Stimulated activated CD8-positive, alpha-beta memory T cell treated with anti-CD3 and anti-CD28 coated beads, Interleukin-2, amount 100 ng/mL, for 48 hours (primary cell): ENCODE measurements at regions not wholly inside any gene's neighbourhood (a gene's known extent, or its start where the extent isn't known, plus 50 kb on each side); places are given as distances from the start of the nearest gene placed in this dataset.
"Not testable (repeated sequence)": the region's sequence is repeated elsewhere in the genome, so short reads cannot be mapped to it uniquely, and the experiment has no call there.

Source experiments
- DNase-seq, 2 donors: peaks; one replicate each; pipeline ENCODE4 v3.0.0-alpha.2; 2020; ENCODE audit warnings: low read depth in 2 of 2

GRCh38 chr15:91356083-91356482 lies 256.0 kb downstream of the SV2B start:
- no peak for DNase-seq

- DNase-seq, result no peak
Measured at GRCh38 chr15:91357011-91357410, 257.0 kb downstream of the SV2B start.

- no peak for DNase-seq
Measured at GRCh38 chr15:91357486-91357885, 257.4 kb downstream of the SV2B start.

GRCh38 chr15:91358405-91358804 lies 258.3 kb downstream of the SV2B start:
- no peak for DNase-seq

- not testable (repeated sequence) for DNase-seq
Measured at GRCh38 chr15:91361696-91362095, 261.6 kb downstream of the SV2B start.

GRCh38 chr15:91366111-91366510 lies 266.1 kb downstream of the SV2B start:
- no peak for DNase-seq

GRCh38 chr15:91368611-91369010 lies 268.6 kb downstream of the SV2B start:
- DNase-seq, result no peak

- no peak for DNase-seq
Measured at GRCh38 chr15:91369823-91370222, 269.8 kb downstream of the SV2B start.

- DNase-seq, result not testable (repeated sequence)
Measured at GRCh38 chr15:91371345-91371744, 271.3 kb downstream of the SV2B start.

GRCh38 chr15:91374336-91374735 lies 274.3 kb downstream of the SV2B start:
- DNase-seq, result no peak

GRCh38 chr15:91376038-91376437 lies 276.0 kb downstream of the SV2B start:
- DNase-seq, result no peak

- no peak for DNase-seq
Measured at GRCh38 chr15:91380114-91380513, 280.1 kb downstream of the SV2B start.

GRCh38 chr15:91383532-91383931 lies 283.5 kb downstream of the SV2B start:
- DNase-seq, result no peak

- DNase-seq, result no peak
Measured at GRCh38 chr15:91384189-91384730, 284.2 kb downstream of the SV2B start.

GRCh38 chr15:91385311-91385710 lies 285.3 kb downstream of the SV2B start:
- no peak for DNase-seq

- DNase-seq, result no peak
Measured at GRCh38 chr15:91393186-91393585, 293.1 kb downstream of the SV2B start.

- no peak for DNase-seq
Measured at GRCh38 chr15:91400481-91400880, 300.4 kb downstream of the SV2B start.

GRCh38 chr15:91407269-91407889 lies 307.3 kb downstream of the SV2B start:
- DNase-seq, result no peak

- DNase-seq, result no peak
Measured at GRCh38 chr15:91408476-91409076, 308.5 kb downstream of the SV2B start.

- no peak for DNase-seq
Measured at GRCh38 chr15:91409387-91409786, 309.3 kb downstream of the SV2B start.

- no peak for DNase-seq
Measured at GRCh38 chr15:91411586-91411985, 311.5 kb downstream of the SV2B start.

GRCh38 chr15:91412138-91412928 lies 312.3 kb downstream of the SV2B start:
- DNase-seq, result no peak

GRCh38 chr15:91413142-91413541 lies 313.1 kb downstream of the SV2B start:
- DNase-seq, result no peak
